Adipocyte (in vitro differentiated cells): ENCODE measurements at regions not wholly inside any gene's neighbourhood (a gene's known extent, or its start where the extent isn't known, plus 50 kb on each side); places are given as distances from the start of the nearest gene placed in this dataset.

Experiments
- DNase-seq: peaks from one replicate; pipeline ENCODE4 v3.0.0-alpha.2; 2015; ENCODE audit warnings: low read depth
- H3K27me3 ChIP-seq: replicated peaks from 2 replicates; pipeline ENCODE4 v1.7.0; 2013; ENCODE audit warnings: mild to moderate bottlenecking, low read length, moderate library complexity; ENCODE audit not compliant: control insufficient read depth, insufficient read depth
- H3K36me3 ChIP-seq: 2 replicates; pipeline ENCODE4 v1.7.0; 2013; ENCODE audit warnings: low read length, mild to moderate bottlenecking, moderate library complexity; ENCODE audit not compliant: control insufficient read depth, insufficient read depth, severe bottlenecking
- H3K4me1 ChIP-seq: 2 replicates; pipeline ENCODE4 v1.7.0; 2013; ENCODE audit warnings: mild to moderate bottlenecking, low read length, moderate library complexity; ENCODE audit not compliant: control insufficient read depth, insufficient read depth
- H3K4me3 ChIP-seq: 2 replicates; pipeline ENCODE4 v1.7.0; 2013; ENCODE audit warnings: mild to moderate bottlenecking, low read length, moderate library complexity
- H3K9ac ChIP-seq: 2 replicates; pipeline ENCODE4 v1.7.0; 2013; ENCODE audit warnings: mild to moderate bottlenecking, low read length, moderate library complexity
- H3K9me3 ChIP-seq: 2 replicates; pipeline ENCODE4 v1.7.0; 2013; ENCODE audit warnings: mild to moderate bottlenecking, low read length, moderate library complexity; ENCODE audit not compliant: control insufficient read depth

DNA sequence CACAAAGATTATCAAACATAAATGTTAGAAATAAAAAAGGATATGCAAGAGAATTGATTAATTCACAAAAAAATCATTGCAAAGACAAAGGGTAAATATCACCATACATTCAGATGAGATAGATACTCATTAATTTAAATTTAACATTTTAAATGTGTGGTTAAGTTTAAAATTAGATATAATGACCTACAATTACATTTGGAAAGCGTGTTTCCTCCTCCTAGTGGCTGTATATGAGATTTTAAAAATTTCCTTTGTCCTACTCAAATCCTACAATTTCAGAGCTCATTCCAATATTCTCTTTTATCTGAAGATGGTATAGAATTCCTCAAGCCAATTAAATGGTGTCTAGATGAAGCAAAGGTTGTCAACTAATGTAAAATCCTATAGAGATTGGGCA, 169.2 kb upstream of the CDH8 start:
- H3K9ac ChIP-seq: no peak overlapping the region
- H3K4me1 ChIP-seq: no peaks in the 10 kb centered on the region
- no peak for DNase-seq
- no peaks in the 10 kb centered on the region for H3K36me3 ChIP-seq
- no peaks in the 10 kb centered on the region for H3K27me3 ChIP-seq
- no peak overlapping the region for H3K4me3 ChIP-seq
- H3K9me3 ChIP-seq: no peaks in the 10 kb centered on the region

DNA sequence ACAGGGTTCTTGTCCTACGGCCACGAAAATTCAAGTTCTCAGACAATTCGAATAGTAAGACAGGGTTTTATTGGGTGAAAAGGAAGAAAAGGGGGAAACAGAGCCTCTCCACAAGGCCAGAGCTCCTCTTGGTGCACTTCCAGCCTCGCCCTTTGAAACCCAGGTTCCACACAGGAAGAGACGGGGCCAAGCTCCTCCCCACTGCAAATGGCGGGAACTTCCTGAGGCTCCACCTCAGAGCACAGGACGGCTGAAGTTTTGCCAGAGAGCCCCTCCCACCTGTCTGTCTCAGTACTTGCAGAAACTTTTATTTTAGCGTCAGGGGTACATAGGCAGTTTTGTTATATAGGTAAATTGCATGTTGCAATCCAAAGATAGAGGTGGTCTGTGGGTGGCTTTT, 165.7 kb upstream of the CDH8 start:
- Histone ChIP-seq H3K4me1 (no peaks in the 10 kb centered on the region), H3K4me3 (no peak overlapping the region), H3K9ac (no peak overlapping the region), H3K27me3 (no peaks in the 10 kb centered on the region), H3K9me3 (no peaks in the 10 kb centered on the region), H3K36me3 (no peaks in the 10 kb centered on the region)
- no peak for DNase-seq

GRCh38 chr16:62194828-62195227, 158.6 kb upstream of the CDH8 start:
- Histone ChIP-seq H3K9me3 (no peaks in the 10 kb centered on the region), H3K27me3 (no peaks in the 10 kb centered on the region), H3K9ac (no peak overlapping the region), H3K36me3 (no peaks in the 10 kb centered on the region), H3K4me1 (no peaks in the 10 kb centered on the region), H3K4me3 (no peak overlapping the region)
- DNase-seq: no peak

GRCh38 chr16:62190426-62190825, 154.2 kb upstream of the CDH8 start:
- Histone ChIP-seq H3K9ac (no peak overlapping the region), H3K27me3 (no peaks in the 10 kb centered on the region), H3K36me3 (no peaks in the 10 kb centered on the region), H3K9me3 (no peaks in the 10 kb centered on the region), H3K4me1 (no peaks in the 10 kb centered on the region), H3K4me3 (no peak overlapping the region)
- DNase-seq: peak; percentile 1

- no peak overlapping the region for H3K9ac ChIP-seq
- H3K4me3 ChIP-seq: no peak overlapping the region
- H3K9me3 ChIP-seq: no peaks in the 10 kb centered on the region
- no peaks in the 10 kb centered on the region for H3K4me1 ChIP-seq
- no peaks in the 10 kb centered on the region for H3K27me3 ChIP-seq
- DNase-seq: no peak
- H3K36me3 ChIP-seq: no peaks in the 10 kb centered on the region
Observed at GRCh38 chr16:62177351-62178203, 141.3 kb upstream of the CDH8 start.

GRCh38 chr16:62170642-62171041, 134.4 kb upstream of the CDH8 start:
- DNase-seq: no peak
- Histone ChIP-seq H3K4me1 (no peaks in the 10 kb centered on the region), H3K4me3 (no peak overlapping the region), H3K9ac (no peak overlapping the region), H3K36me3 (no peaks in the 10 kb centered on the region), H3K27me3 (no peaks in the 10 kb centered on the region), H3K9me3 (peaks cover 10% of the 10 kb centered on the region)

- DNase-seq: no peak
- no peaks in the 10 kb centered on the region for H3K36me3 ChIP-seq
- H3K4me1 ChIP-seq: no peaks in the 10 kb centered on the region
- no peak overlapping the region for H3K9ac ChIP-seq
- no peaks in the 10 kb centered on the region for H3K27me3 ChIP-seq
- H3K4me3 ChIP-seq: no peak overlapping the region
- H3K9me3 ChIP-seq: peaks cover 10% of the 10 kb centered on the region
Observed at GRCh38 chr16:62167551-62167950, 131.3 kb upstream of the CDH8 start.

DNA sequence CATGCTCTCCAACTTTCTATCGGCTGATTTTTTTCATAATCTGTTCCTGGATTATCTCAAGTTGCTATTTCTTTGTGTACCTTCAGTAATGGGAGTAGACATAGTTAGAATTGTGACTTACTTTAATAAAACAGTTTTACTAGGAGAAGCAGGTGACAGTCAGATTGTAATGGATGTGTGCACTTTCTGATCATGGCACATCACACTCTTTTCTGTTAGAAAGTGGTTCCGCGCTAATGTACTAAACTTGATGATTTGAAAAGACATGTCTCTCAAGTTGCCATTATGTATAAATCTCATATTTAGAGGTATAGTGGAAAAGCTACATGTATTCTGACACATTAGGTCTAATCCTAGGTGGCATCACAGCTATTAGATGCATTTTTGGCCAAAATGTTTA, 121.3 kb upstream of the CDH8 start:
- no peak for DNase-seq
- no peaks in the 10 kb centered on the region for H3K9me3 ChIP-seq

DNA sequence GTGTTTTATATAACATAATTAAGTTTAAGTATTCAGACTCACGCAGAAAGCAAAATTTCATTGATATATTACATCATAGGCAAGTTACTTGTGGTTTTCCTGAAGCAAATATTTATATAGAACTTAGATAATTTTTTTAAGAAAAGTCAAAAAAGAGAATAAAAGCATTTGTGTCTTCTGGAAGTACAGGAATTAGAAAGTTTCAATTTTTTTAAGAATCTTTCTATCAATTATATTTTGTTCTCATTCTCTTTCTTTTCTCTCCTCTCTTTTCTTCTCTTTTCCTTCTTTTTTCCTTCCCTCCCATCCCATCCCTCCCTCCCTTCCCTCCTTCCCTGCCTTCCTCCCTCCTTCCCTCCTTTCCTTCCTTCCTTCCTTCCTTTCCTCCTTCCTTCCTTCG, 120.7 kb upstream of the CDH8 start:
- Histone ChIP-seq H3K9ac (no peak overlapping the region), H3K4me1 (no peaks in the 10 kb centered on the region), H3K4me3 (no peak overlapping the region), H3K36me3 (no peaks in the 10 kb centered on the region), H3K9me3 (no peaks in the 10 kb centered on the region), H3K27me3 (no peaks in the 10 kb centered on the region)
- no peak for DNase-seq

More for the DNA sequence above, 121.3 kb upstream of the CDH8 start:
- H3K4me1 ChIP-seq: no peaks in the 10 kb centered on the region
- no peaks in the 10 kb centered on the region for H3K36me3 ChIP-seq
- no peak overlapping the region for H3K9ac ChIP-seq
- no peaks in the 10 kb centered on the region for H3K27me3 ChIP-seq
- H3K4me3 ChIP-seq: no peak overlapping the region

- DNase-seq: no peak
- Histone ChIP-seq H3K9me3 (no peaks in the 10 kb centered on the region), H3K36me3 (no peaks in the 10 kb centered on the region), H3K4me1 (no peaks in the 10 kb centered on the region), H3K4me3 (no peak overlapping the region), H3K27me3 (no peaks in the 10 kb centered on the region), H3K9ac (no peak overlapping the region)
Observed at GRCh38 chr16:62149631-62150030, 113.4 kb upstream of the CDH8 start.

GRCh38 chr16:62137996-62138395, 101.8 kb upstream of the CDH8 start:
- DNase-seq: no peak
- Histone ChIP-seq H3K27me3 (no peaks in the 10 kb centered on the region), H3K4me1 (no peaks in the 10 kb centered on the region), H3K9ac (no peak overlapping the region), H3K4me3 (no peak overlapping the region), H3K36me3 (no peaks in the 10 kb centered on the region), H3K9me3 (peaks cover 6% of the 10 kb centered on the region)

DNA sequence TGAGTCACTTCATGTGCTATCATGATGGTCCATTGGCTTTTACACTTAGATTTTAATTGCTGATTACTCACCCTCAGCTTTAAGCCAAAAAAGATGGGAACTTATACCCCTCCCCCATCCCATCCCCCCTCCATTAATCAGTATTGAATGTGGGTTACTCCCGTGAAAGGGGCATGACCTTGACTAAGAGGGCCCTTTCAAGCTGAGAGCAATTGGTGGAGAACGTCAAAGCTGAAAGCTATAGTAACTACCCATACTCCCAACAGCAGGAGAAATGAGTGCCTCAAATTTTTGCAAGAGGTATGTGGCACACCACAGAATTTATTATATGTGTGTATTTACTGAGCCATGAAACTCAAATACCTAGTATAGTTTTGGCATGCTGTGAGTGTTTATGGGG, 99.7 kb upstream of the CDH8 start:
- no peak for DNase-seq
- H3K27me3 ChIP-seq: no peaks in the 10 kb centered on the region
- no peak overlapping the region for H3K9ac ChIP-seq
- no peaks in the 10 kb centered on the region for H3K4me1 ChIP-seq
- no peak overlapping the region for H3K4me3 ChIP-seq
- H3K9me3 ChIP-seq: peaks cover 6% of the 10 kb centered on the region
- H3K36me3 ChIP-seq: no peaks in the 10 kb centered on the region
